ENCODE measurements at regions not wholly inside any gene's neighbourhood (a gene's known extent, or its start where the extent isn't known, plus 50 kb on each side); places are given as distances from the start of the nearest gene placed in this dataset.
"Not testable (repeated sequence)": the region's sequence is repeated elsewhere in the genome, so short reads cannot be mapped to it uniquely, and the experiment has no call there.

- DNase-seq = no peak
These were observed 100.5 kb upstream of the MAGI2 start for GRCh38 chr7:79553811-79554555.

GRCh38 chr7:79552463-79552862 is 99.0 kb upstream of the MAGI2 start:
- no peak for DNase-seq

DNA sequence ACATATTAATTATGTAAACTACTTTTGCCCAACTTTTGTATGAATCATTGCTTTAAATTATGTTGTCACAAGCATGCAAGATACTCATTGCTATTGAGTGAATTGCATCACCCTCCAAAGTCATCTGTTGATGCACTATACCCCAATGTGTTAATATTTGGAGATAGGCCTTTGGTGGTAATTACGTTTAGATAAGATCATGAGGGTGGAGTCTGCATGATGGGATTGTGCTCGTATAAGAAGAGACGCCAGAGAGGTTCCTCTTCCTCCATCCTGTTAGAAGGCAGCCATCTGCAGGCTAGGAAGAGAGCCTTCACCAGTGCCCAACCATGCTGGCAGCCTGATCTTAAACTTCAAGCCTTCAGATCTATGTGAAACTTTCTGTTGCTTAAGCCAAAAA is 95.3 kb upstream of the MAGI2 start:
- no peak for DNase-seq

DNA sequence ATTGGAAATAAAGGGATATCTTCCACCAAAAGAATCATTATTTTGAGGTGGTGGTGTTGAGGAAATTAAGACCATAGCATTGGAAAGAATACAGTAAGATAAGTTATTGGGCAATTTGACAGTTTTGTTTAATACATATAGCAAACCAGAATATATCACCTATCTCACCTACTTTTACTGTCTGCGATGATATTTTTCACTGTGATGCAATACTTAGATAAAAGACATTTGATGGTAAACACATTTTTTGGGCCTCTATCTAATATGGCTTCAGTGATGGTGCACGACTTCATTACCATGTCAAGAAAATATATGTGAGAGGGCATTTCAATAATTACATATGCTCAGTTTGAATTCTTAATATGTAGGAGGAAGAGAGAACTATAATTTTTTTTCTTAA is 93.7 kb upstream of the MAGI2 start:
- no peak for DNase-seq

DNA sequence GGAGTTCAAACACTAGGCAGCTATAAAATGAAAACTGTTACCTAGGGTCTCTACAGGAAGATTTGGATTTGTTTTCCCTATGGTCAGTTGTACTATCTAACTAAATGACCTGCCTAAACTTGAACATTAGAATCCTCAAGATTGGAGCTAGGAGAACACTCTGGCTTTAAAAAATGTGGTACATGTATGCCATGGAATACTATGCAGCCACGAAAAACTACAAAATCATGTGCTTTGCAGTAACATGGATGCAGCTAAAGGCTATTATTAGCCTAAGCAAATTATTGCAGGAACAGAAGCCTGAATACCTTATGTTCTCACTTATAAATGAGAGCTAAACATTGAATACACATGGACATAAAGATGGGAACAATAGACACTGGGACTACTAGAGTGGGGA is 87.1 kb upstream of the MAGI2 start:
- no peak for DNase-seq

GRCh38 chr7:79534128-79534527 is 80.7 kb upstream of the MAGI2 start:
- no peak for DNase-seq

- no peak for DNase-seq
These were observed 78.6 kb upstream of the MAGI2 start for GRCh38 chr7:79531905-79532664.

GRCh38 chr7:79531116-79531515 is 77.6 kb upstream of the MAGI2 start:
- DNase-seq = no peak

DNA sequence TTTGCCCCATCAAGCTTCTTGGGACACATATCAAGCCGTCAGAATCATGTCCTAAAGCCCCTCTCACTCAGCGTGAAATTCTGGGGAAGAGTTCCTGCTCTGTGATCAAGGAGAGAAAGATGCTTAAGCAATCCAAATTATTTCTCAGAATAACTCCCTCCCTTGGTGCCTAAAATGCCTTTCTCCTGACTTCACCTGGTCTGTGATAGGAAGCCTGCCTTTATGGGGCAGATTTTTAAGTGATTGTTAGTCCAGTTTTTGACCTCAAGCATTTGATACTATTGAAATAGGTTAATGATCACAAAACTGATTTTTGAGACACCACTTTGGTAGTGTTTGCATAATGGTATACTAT is 76.4 kb upstream of the MAGI2 start:
- no peak for DNase-seq

- DNase-seq = no peak
These were observed 75.9 kb upstream of the MAGI2 start for GRCh38 chr7:79529214-79529880.

- no peak for DNase-seq
These were observed 75.0 kb upstream of the MAGI2 start for GRCh38 chr7:79528421-79528820.

DNA sequence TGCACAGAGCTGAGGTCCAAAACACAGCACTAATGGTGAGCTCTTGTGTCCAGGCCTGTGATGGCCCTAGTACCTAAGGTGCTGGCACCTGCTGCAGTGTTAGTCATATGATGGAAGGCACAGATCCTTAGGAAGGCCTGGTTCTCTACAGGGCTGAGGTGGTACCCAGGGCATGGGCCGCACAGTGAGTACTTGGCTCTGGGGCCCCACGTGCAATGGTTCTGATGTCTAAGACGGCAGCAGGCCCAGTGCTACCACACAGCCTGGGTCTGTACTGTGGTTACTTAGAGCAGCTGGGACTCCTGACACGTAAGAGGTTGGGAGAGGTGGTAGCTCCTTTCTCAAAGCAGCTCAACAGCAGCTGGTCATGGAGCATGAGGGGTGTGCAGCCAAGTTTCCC is 70.6 kb upstream of the MAGI2 start:
- no peak for DNase-seq

DNA sequence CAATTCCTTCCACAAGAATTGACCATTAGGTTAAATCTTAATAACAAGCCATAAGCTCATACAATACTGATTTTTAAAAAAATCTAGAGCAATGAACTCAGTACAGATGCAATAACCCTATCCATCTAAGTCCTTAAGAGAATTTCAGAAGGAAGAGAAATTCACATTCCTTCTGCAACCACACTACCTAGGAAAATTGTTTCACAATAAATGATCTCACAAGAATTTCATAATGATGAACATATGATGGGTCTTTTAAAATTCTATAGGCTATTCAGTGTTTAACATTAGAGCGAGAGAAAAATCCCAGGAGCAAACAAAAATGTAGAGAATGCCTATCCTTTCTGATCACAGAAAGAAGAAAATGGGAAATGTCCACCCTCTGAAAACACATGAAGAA is 70.0 kb upstream of the MAGI2 start:
- DNase-seq = peak in 1 of 3 donors; percentile 51

GRCh38 chr7:79520543-79520942 is 67.1 kb upstream of the MAGI2 start:
- DNase-seq = no peak

- no peak for DNase-seq
These were observed 61.9 kb upstream of the MAGI2 start for GRCh38 chr7:79515358-79515757.

DNA sequence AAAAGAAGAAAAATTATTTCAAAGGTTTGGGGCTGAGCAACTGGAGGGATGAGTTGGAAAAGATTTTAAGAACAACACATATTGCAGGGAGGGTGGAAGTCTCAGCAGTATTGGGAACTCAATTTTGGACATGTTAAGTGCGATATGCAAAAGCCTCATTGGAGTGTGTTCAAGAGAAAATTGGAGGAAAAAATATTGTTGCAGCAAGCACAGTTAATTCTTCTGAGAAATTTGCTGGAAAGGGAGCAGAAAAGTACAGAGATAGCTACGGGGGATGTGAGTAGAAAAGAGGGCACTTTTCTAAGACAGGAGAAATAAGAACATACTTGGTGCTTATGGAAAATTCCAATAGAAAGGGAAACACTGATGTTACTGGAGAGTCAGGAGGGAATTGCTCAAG is 59.8 kb upstream of the MAGI2 start:
- DNase-seq = peak in 2 of 3 donors; percentile 16 to 34

DNA sequence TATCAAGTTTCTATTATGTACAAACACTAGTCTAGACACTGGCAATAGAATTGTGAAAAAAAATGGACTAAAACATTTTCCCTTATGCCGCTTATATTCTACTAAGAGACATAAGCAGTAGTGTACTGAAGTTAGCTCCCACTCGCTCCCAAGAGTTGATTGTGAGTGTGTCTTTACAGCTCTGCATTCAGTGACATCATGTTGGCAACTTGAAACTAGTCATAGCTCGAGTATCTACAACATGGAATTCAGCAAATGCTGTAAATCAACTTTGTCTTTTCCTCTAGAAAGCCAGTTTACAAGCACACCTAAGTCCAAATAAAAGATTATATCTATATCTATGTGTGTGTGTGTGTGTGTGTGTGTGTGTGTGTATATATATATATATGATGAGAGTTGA is 58.8 kb upstream of the MAGI2 start:
- no peak for DNase-seq

- DNase-seq = not testable (repeated sequence)
These were observed 57.6 kb upstream of the MAGI2 start for GRCh38 chr7:79511056-79511455.

GRCh38 chr7:79507131-79507530 is 53.7 kb upstream of the MAGI2 start:
- no peak for DNase-seq

GRCh38 chr7:79506481-79506880 is 53.0 kb upstream of the MAGI2 start:
- peak in 1 of 3 donors; percentile 65 for DNase-seq

- no peak for DNase-seq
These were observed 51.3 kb upstream of the MAGI2 start for GRCh38 chr7:79504607-79505389.

Measured in muscle of back (tissue), 3 donors.